IPS-20b (cell line): ENCODE measurements at regions not wholly inside any gene's neighbourhood (a gene's known extent, or its start where the extent isn't known, plus 50 kb on each side); places are given as distances from the start of the nearest gene placed in this dataset.
"Not testable (repeated sequence)": the region's sequence is repeated elsewhere in the genome, so short reads cannot be mapped to it uniquely, and the experiment has no call there.

ENCODE experiments used
- H3K27ac ChIP-seq: one replicate; pipeline ENCODE4 v1.5.1; 2013; ENCODE audit warnings: low read length
- H3K27me3 ChIP-seq: 2 replicates; pipeline ENCODE4 v1.6.1; 2013; ENCODE audit warnings: mild to moderate bottlenecking, low read length, inconsistent platforms; ENCODE audit not compliant: insufficient read depth
- H3K36me3 ChIP-seq: 2 replicates; pipeline ENCODE4 v1.6.1; 2013; ENCODE audit warnings: low read depth, mild to moderate bottlenecking, inconsistent platforms, low read length, moderate library complexity; ENCODE audit not compliant: insufficient read depth
- H3K4me1 ChIP-seq: 2 replicates; pipeline ENCODE4 v1.6.1; 2013; ENCODE audit warnings: mild to moderate bottlenecking, control low read depth, inconsistent platforms, low read length, moderate library complexity; ENCODE audit not compliant: insufficient read depth
- H3K4me3 ChIP-seq: 2 replicates; pipeline ENCODE4 v1.5.1; 2013; ENCODE audit warnings: mild to moderate bottlenecking, low read length, inconsistent platforms
- H3K9ac ChIP-seq: 2 replicates; pipeline ENCODE4 v1.6.1; 2013; ENCODE audit warnings: low read depth, mild to moderate bottlenecking, inconsistent platforms, low read length, moderate library complexity
- H3K9me3 ChIP-seq: 2 replicates; pipeline ENCODE4 v1.6.1; 2013; ENCODE audit warnings: mild to moderate bottlenecking, low read depth, low read length, inconsistent platforms; ENCODE audit not compliant: insufficient read depth

GRCh38 chr2:89306869-89307637, 615.6 kb downstream of the RPIA start:
- H3K9me3 ChIP-seq, H3K27ac ChIP-seq, H3K36me3 ChIP-seq, H3K4me3 ChIP-seq, H3K27me3 ChIP-seq, H3K9ac ChIP-seq, H3K4me1 ChIP-seq: not testable (repeated sequence)

GRCh38 chr2:89318990-89319389, 627.5 kb downstream of the RPIA start:
- not testable (repeated sequence) for H3K4me1 ChIP-seq, H3K27ac ChIP-seq, H3K36me3 ChIP-seq, H3K9me3 ChIP-seq, H3K4me3 ChIP-seq, H3K9ac ChIP-seq, H3K27me3 ChIP-seq

- not testable (repeated sequence) for H3K9me3 ChIP-seq, H3K36me3 ChIP-seq, H3K27ac ChIP-seq, H3K4me1 ChIP-seq, H3K4me3 ChIP-seq, H3K9ac ChIP-seq, H3K27me3 ChIP-seq
These were observed 634.4 kb downstream of the RPIA start for GRCh38 chr2:89325894-89326293.

DNA sequence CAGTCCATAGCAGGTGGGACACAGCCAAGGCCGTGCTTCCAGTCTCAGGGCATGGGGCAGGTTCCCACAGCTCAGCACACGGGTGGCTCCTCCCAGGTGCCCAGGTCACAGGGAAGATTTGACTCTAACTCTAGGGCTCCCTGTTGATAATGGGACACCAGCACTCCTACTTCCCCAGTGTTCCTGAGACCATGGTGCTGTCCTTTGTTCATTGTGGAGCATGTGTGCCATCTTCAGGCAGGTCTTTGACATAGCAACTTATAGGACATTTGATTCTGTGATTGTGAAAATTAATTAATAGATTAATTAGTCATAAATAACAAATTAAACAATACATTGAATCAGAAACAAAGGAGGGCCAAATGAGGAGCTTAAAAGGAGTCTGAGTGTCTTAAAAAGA, 635.0 kb downstream of the RPIA start:
- H3K36me3 ChIP-seq, H3K4me1 ChIP-seq, H3K4me3 ChIP-seq, H3K27me3 ChIP-seq, H3K9me3 ChIP-seq, H3K9ac ChIP-seq, H3K27ac ChIP-seq: not testable (repeated sequence)

DNA sequence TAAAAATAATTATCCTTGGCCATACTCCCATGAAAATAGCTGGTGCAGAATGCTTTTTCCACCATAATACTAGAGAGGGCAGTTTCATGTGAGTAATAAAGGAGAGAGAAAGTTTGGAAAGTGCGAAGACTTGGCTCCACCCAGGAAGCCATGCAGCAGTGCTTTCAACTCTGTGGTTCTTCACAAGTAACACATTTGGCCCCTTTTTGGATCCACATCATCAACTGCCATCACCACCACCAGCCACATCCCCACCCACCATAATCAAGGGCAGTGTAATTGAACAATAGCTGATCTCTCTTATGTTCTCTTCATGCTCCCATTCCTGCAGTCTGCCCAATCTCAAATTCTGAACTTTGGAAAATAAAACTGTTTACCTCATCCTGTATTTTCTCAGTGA, 637.3 kb downstream of the RPIA start:
- not testable (repeated sequence) for H3K9me3 ChIP-seq, H3K4me3 ChIP-seq, H3K36me3 ChIP-seq, H3K27ac ChIP-seq, H3K9ac ChIP-seq, H3K27me3 ChIP-seq, H3K4me1 ChIP-seq
